NOMO-1 treated with DMSO at 0.1 percent for 48 hours (cell line): ENCODE measurements at regions not wholly inside any gene's neighbourhood (a gene's known extent, or its start where the extent isn't known, plus 50 kb on each side); places are given as distances from the start of the nearest gene placed in this dataset.
A peak's percentile ranks its signal among the peaks of the same experiment; 100 is the strongest.

Experiments used
- DNase-seq: peaks from one replicate; lab custom pipeline; 2025; ENCODE audit not compliant: unreplicated experiment; lab: John Stamatoyannopoulos, UW

GRCh38 chr9:86796666-86797065 lies 150.6 kb downstream of the GAS1 start:
- no peak for DNase-seq

GRCh38 chr9:86795823-86796553 lies 151.3 kb downstream of the GAS1 start:
- no peak for DNase-seq

DNA sequence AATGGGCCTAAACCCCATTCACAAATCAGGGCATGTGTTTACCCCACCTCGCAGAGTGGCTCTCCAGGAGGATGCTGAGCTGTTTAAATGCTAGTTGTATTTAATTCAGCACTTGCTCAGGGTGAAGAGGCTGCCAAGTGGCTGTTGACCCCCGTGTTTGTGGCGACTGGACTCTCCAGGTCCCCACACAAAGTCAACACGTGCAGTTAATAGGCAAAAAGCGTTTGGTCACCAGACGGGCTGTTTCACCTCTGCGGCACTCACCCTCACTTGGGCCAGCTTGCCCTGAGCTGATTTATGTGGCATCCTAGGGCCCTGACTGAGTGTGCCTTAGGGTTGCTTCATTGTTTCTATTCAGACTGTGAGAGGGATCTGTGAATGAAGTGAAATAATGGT lies 152.3 kb downstream of the GAS1 start:
- no peak for DNase-seq

- DNase-seq: no peak
These were observed 152.8 kb downstream of the GAS1 start for GRCh38 chr9:86794391-86795046.

DNA sequence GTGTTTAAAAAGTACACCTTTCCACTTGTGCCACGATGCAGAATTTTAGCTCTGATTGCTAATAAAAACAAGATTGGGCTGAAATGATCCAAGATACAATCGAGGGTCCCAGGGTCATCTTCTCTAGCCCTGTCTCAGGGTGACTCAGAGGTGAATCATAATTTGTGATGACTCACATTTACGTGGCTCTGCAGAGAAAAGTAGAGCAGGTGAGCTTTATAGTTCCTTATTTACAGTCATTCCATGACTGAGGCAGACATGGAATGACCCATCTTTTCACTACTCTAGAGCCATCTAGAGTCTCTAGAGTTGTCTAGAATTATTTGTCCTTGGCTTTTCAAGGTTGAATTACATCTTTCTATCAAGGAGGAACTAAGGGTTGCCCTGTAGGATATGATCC lies 155.2 kb downstream of the GAS1 start:
- DNase-seq: no peak

- DNase-seq: no peak
These were observed 156.5 kb downstream of the GAS1 start for GRCh38 chr9:86790805-86791204.

DNA sequence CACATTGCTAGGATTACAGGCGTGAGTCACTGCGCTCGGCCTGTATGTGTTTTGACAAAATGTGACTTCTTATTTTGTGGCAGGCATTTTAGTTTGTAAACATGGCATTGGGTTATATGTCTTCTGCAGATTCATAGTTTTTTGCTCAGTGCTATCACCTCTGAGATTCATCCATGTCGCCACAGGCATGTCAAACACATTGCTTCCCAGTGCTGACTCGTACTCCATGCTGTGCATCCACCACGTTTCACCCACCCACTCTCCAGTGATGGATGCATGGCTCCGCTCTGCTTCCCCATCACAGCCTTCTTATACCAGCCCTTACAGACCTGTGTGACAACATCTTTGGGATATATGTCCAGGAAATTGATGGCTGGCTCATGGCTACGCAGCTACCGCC lies 158.8 kb downstream of the GAS1 start:
- DNase-seq: no peak

DNA sequence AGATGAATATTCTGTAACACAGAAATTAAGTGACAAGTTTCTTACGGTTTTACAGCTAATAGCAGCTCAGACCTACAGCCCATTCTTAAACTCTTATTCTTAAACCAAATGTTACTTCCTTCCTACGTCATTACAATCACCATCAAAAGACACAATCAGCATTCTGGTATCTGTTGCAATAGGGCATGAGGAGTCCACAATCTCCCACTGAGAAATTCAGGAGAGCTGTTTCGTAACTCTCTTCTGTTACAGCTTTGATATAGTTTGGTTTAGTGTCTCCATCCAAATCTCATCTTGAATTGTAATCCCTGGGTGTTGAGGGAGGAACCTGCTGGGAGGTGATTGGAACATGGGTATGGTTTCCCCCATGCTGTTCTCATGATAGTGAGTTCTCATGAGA lies 163.4 kb downstream of the GAS1 start:
- DNase-seq: no peak

GRCh38 chr9:86782831-86783230 lies 164.5 kb downstream of the GAS1 start:
- DNase-seq: no peak

DNA sequence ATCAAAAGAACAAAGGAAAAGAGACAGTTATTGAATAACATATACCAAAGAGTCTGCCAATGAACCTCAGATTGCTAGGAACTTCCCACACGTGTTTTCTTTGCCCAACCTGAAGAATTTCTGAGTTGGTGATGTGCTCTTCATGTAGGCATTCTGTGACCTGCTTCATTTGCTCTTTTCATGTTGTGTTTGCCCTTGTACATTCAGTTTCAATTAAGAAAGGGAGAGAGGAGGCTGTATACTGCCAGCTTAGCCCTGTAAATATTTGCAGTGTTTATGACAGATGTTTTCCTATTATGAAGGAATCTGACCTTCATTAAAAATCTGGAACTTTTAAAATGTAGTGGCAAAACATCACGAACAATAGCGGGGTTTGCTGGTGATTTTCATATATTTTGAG lies 168.5 kb downstream of the GAS1 start:
- no peak for DNase-seq

GRCh38 chr9:86775718-86776117 lies 171.6 kb downstream of the GAS1 start:
- DNase-seq: no peak

- no peak for DNase-seq
These were observed 173.2 kb downstream of the GAS1 start for GRCh38 chr9:86774116-86774515.

DNA sequence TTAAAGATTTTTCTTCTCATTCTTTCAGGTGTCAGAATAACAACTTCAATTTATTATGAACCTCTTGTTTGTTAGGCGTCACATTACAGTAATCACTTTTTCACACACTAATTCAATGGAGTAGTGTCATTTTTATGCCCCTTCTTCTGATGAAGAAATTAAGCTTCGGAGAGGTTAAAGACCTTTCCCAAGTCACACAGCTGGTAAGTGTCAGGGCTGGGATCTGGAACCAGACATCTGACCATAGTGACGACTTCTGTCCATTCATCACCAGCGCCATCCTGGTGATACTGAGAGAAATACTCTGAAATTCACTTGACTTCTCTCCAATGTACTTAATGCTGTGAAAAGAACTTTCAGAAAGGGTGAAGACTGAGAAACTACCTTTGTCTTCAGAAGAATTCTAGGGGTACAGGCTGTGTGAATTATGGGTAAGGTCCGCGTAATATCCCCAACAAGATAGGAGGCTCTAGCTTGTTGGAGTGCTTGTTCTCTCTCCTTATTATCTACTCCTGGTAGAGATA lies 173.8 kb downstream of the GAS1 start:
- no peak for DNase-seq

DNA sequence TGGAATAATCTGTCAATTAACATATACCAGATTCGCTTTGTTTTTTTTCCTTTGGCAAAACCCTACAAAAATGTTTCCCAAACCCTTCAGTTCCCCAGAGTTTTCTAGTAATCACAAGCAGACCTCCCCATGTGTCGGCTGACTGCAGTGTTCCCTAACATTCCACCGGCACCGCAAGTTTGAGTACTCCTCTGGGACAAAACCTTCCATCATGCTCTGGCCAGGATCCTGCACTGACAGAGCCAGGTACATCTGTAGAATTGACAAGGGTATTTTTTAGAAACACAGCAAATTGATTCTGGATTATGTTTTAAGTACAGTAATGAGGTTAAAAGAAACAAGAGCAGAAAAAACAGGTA lies 174.7 kb downstream of the GAS1 start:
- DNase-seq: no peak

- DNase-seq: no peak
These were observed 175.2 kb downstream of the GAS1 start for GRCh38 chr9:86771941-86772634.

- no peak for DNase-seq
These were observed 175.9 kb downstream of the GAS1 start for GRCh38 chr9:86771420-86771819.

DNA sequence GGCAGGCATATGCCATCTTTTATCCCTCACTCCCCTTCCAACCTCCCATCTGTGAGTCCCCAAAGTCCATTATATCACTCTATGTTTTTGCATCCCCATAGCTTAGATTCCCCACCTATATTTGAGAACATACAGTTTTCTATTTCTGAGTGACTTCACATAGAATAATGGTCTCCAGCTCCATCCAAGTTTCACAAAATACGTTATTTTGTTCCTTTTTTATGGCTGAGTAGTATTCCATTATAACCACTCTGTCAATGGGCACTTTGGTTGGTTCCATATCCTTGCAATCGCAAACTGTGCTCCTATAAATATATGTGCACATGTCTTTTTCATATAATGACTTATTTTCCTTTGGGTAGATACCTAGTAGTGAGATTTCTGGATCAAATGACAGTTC lies 178.6 kb downstream of the GAS1 start:
- DNase-seq: no peak

DNA sequence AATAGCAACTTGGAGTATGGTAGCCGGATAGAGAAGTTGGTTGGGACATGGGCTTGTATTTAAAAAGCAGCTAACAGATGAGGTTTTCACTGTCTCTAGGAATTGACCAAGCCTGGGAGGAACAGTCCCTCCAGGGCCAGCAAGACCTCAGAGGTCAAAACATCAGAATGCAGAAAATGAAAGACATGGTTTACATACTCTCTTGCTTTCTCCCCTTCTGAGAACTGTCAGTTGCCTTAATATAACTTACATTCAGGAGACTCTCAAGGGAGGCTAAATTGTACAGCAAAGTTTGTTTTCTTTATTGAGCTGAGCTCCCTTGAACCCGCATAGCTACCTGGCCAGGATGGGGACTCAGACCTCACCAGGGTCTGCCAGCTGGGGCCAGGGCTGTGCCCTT lies 179.3 kb downstream of the GAS1 start:
- DNase-seq: no peak

DNA sequence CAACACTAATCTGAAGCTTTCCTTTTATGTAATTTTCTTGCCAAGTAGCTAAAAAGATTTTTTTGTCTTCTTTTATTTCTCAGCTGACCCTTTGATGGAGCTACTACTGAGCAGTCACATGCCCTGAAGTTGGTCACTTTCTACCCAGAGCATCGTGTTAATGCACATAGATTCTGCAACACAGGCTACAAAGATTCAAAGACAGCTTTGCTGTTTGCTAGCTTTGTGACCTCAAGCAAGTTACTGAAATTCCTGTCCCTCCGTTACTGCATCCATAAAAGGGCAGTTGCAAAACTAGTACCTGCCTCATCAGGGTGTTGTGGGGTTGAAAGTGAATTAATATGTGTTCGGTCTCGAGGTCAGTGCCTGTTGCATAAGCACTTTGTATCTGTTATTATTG lies 179.9 kb downstream of the GAS1 start:
- DNase-seq: no peak

DNA sequence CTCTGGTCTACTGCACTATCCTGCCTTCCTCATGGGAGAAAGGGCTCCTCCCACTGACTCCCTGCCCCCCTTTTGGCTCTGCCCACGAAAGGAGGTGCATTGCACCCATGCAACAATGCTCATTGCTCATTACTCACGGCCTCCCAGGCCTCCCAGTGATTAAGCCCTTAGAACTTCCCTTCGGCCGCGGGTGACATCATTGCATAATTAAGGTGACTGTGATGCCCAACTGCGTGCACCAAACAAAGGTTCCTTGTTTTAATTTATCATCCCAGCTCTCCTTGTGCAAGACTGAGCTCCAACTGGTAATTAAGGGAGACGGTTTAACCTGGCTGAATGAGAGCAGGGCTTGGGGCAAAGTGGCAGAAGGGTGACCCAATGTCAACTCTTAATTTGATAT lies 180.4 kb downstream of the GAS1 start:
- peak; percentile 71 for DNase-seq

- no peak for DNase-seq
These were observed 180.8 kb downstream of the GAS1 start for GRCh38 chr9:86766511-86766910.

DNA sequence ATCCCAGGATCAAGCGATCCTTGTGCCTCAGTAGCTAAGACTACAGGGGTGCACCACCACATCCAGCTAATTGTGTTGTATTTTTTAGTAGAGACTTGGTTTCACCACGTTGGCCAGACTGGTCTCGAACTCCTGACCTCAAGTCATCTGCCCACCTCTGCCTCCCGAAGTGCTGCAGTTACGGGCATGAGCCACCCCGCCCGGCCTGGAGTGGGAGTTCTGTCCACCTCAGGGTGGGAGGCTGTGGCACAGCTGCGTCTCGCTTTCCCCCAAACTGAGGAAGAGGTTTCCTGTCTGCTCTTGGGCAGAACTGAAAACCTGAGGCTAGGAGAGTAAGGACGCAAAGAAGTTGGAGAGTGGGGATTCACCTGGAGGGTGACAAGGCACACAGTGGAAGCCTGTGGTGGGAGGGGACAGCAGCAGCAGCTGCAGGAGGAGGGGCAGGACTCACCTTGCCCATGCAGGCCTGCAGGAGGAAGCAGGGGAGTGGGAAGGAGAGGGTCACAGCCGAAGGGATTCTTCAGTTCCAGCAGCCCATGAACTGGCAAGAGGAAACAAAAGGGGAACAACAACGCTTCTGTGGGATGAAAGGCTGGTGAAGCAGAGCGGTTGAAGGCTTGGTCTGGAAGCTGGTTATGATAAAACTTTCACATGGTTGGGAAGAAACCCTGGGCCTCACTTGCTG lies 181.4 kb downstream of the GAS1 start:
- no peak for DNase-seq
